ENCODE measurements at regions not wholly inside any gene's neighbourhood (a gene's known extent, or its start where the extent isn't known, plus 50 kb on each side); places are given as distances from the start of the nearest gene placed in this dataset.

GRCh38 chr15:36130641-36131310 is 448.6 kb upstream of the CDIN1 start:
- no CpG with 5 or more reads among the region's 3 CpGs for WGBS (ENCODE audit: extremely low coverage, insufficient read length, low lambda C conversion rate)
- Mint-ChIP-seq H3K36me3 (ENCODE audit: insufficient read depth in 1 of 3, low read depth in 3 of 3) (no peaks in the 10 kb centered on the region), H3K27ac (no peak overlapping the region), H3K4me1 (peaks cover 4 to 5% of the 10 kb centered on the region in 2 experiments; a peak in 2 of 4 replicates), H3K9me3 (no peaks in the 10 kb centered on the region; a peak in 1 of 5 replicates), H3K4me3 (no peak overlapping the region), H3K27me3 (ENCODE audit: low read depth) (no peaks in the 10 kb centered on the region)
- Histone ChIP-seq H3K79me1 (ENCODE audit: insufficient read depth, low read depth, low read length, poor library complexity, severe bottlenecking) (no peaks in the 10 kb centered on the region), H3K56ac (ENCODE audit: insufficient read length, low read depth, low read length) (no peak overlapping the region), H3K18ac (ENCODE audit: insufficient read length, low read depth, low read length) (no peak overlapping the region), H3K27ac (ENCODE audit: insufficient read length, low read depth, low read length) (no peak overlapping the region), H2BK15ac (ENCODE audit: low read depth, low read length) (no peak overlapping the region), H3K79me2 (ENCODE audit: insufficient read depth, low read length) (no peaks in the 10 kb centered on the region), H3K9ac (ENCODE audit: extremely low read depth, insufficient read length, low read length) (no peak overlapping the region), H3K4me1 (ENCODE audit: insufficient read depth, low read length) (no peaks in the 10 kb centered on the region), H3K27me3 (ENCODE audit: insufficient read depth, low read length) (no peaks in the 10 kb centered on the region), H4K20me1 (ENCODE audit: control insufficient read depth, insufficient read depth, insufficient read length) (no peaks in the 10 kb centered on the region), H4K8ac (replicated peaks; ENCODE audit: insufficient read length, low read depth, low read length) (no peak overlapping the region), H3K23ac (ENCODE audit: insufficient read length, low read depth, low read length) (no peak overlapping the region), H3K4ac (ENCODE audit: low read depth, low read length) (no peak overlapping the region), H4K5ac (ENCODE audit: insufficient read length, low read depth, low read length) (no peak overlapping the region), H2BK20ac (ENCODE audit: low read depth, low read length, poor library complexity, severe bottlenecking) (no peak overlapping the region), H2BK5ac (ENCODE audit: insufficient read length, low read length) (no peak overlapping the region), H3K23me2 (ENCODE audit: insufficient read length, low read depth, low read length, poor library complexity, severe bottlenecking) (no peaks in the 10 kb centered on the region), H3K9me3 (ENCODE audit: control insufficient read depth, low read depth, low read length) (no peaks in the 10 kb centered on the region), H2AK5ac (ENCODE audit: insufficient read length, low read length) (no peak overlapping the region), H3K4me2 (ENCODE audit: insufficient read depth, insufficient read length, low read length) (no peak overlapping the region), H2BK120ac (ENCODE audit: low read depth, low read length, poor library complexity, severe bottlenecking) (no peak overlapping the region), H4K91ac (ENCODE audit: insufficient read length, low read depth, low read length) (no peak overlapping the region), H2AFZ (ENCODE audit: low read length) (no peak overlapping the region), H2BK12ac (ENCODE audit: insufficient read length, low read depth, low read length) (no peak overlapping the region), H3T11ph (ENCODE audit: low read length) (no peak overlapping the region), H3K14ac (ENCODE audit: insufficient read depth, low read length) (no peak overlapping the region)
- no peak for DNase-seq
- no peak for TF ChIP-seq CTCF (conservative IDR thresholded peaks at IDR 0.05)

Measured in H9 (cell line).